NCI-H2227 (cell line): ENCODE measurements at regions not wholly inside any gene's neighbourhood (a gene's known extent, or its start where the extent isn't known, plus 50 kb on each side); places are given as distances from the start of the nearest gene placed in this dataset.

Source experiments
- DNase-seq: peaks from one replicate; lab custom pipeline; 2025; ENCODE audit not compliant: unreplicated experiment; lab: John Stamatoyannopoulos, UW

- DNase-seq = peak; percentile 20
Observed at GRCh38 chr9:13607481-13608441, 328.3 kb upstream of the MPDZ start.

GRCh38 chr9:13606586-13606985, 327.1 kb upstream of the MPDZ start:
- DNase-seq = no peak

DNA sequence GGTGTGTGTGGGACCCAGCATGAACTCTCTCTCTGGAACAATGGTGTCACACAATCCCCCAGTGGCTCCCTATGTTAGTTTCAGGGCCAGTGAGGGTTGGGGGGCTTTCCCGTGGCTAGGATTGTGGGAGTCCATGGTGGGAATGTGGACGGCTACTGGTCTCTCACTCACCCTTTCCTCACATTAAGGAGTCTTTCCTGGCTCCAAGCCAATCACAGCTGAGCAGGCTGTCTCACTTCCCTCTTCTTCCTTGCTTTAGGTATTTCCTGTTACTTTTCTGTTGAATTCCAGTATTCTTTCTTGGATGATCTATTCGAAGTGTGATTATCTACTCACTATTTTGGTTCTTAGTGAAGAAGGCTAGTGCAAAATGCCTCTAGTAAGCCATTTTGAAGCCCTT, 324.4 kb upstream of the MPDZ start:
- no peak for DNase-seq

- no peak for DNase-seq
Observed at GRCh38 chr9:13598738-13599137, 319.2 kb upstream of the MPDZ start.

- DNase-seq = no peak
Observed at GRCh38 chr9:13597427-13597826, 317.9 kb upstream of the MPDZ start.

GRCh38 chr9:13597004-13597403, 317.5 kb upstream of the MPDZ start:
- no peak for DNase-seq

GRCh38 chr9:13596383-13596970, 317.0 kb upstream of the MPDZ start:
- no peak for DNase-seq

- no peak for DNase-seq
Observed at GRCh38 chr9:13590996-13591395, 311.5 kb upstream of the MPDZ start.

DNA sequence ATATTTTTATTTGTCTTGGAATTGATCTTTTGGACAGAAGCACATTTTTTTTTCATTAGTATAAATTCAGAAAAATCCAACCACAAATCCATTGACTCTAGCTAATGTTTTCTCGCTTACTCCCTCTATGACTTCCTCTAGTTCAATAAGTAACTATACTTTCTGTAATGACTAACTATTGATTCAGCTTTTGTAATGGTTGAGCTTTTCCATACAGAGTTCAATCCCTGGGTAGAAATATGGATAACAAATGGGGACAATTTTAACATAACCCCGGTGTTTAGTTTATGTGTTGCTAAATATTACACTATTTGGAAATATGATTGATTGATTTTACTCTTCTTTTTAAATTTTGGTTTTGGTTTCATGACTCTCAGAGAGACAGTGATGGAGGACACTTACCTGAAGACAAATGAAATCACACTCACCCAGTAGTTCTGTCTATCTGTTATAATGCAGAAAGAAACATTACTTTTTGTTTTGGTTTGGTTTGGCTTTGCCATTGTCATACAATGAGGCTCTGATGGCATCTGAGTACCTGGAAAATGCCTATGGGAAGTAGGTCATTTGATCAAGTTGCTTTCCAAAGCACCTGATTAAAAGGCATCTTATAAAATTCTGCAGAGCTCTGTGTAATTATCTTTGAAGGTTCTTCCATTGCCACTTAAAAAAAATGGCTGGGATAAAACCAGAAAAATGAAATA, 309.7 kb upstream of the MPDZ start:
- no peak for DNase-seq

DNA sequence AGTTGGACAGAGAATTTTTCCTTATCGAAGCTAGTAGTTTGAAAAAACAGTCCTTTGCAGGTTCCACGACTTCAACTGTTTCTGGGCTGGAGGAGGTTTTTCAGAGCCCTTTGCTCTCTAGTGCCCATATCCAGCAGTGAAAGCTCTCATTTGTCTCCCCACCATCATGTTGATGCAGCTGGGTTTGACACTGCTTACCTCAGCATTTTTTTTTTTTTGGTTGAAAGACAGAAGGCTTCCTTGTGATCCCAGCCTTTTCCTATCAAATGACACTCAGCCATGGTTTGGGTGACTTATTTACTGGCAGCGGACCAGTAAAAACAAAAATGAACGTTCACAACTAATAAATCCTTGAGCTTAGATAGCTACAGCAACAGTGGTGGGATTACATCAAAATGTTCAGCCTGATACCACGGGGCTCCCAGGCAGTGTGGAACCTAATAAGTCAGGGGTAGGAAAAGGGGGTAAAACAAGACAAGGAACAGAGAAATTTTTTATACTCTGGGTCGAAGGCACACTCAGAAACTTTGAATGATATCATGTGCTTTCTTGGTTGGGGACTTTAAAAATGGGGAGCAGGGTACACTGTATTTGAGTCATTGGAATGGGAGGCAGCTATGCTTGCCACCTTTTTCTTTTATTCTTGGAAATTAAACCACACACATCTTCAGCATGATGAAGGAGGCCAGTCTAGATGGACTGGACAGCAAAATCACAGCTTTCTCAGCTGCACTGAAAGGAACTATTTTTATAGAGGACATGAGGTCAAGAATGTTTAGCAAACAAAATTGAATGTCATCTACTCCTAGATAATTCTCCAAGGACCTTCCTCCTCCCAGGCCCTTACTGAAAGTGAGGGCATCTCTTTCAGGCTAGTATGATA, 308.9 kb upstream of the MPDZ start:
- no peak for DNase-seq

DNA sequence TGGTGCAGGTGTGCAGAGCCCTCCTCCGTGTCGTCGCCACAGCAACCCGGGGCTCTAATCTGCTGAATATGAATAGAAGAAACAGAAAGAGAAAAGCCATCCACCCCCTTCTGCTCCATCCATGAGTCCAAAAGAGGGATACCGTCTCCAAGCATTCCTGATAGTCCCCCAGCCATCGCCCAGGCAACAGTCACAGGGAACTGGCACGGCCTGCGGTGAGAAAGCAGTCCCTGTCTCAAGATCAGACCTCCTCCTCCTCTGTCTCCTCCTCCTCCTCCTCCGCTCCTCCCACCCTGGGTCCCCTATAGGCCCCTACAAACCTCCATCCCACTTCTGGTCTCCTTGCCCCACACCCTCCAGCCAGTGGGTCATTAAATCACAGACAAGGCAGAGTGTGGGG, 308.1 kb upstream of the MPDZ start:
- DNase-seq = peak; percentile 11

DNA sequence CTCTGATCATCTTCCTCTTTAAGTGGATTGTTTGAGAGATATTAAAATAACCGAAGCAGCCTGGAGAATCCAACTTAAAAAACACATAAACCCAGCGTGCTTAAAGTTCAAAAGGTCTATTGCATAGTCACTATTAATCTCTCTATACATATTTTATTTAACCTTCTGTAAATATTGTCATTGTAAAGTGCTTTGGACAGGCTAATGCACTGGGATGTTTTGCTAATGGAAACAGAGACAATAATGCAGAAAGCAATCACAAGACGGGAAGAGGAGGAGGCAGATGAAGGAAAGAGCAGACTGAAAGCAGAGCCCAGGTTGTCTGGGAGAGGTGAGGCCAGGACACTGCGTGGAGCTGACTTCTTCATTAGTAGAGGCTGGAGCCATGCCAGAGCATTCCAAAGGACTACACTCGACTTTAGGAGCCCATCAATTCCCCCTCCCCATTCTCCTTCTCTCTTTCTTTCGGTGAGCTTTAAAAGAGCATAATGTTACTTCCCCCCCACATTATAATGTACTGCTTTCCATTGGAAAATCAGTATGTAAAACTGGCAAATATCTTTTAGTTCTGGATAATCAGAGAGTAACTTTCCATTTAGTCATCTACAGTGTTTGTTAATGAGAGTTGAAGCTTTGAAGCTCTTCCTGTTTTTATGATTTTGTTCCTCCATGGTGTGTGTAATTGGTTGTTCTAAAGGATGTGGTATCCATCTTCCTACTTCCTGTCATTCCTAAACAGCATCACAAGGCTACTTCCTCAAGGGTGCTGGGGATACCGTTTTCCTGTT, 307.3 kb upstream of the MPDZ start:
- DNase-seq = peak; percentile 11

DNA sequence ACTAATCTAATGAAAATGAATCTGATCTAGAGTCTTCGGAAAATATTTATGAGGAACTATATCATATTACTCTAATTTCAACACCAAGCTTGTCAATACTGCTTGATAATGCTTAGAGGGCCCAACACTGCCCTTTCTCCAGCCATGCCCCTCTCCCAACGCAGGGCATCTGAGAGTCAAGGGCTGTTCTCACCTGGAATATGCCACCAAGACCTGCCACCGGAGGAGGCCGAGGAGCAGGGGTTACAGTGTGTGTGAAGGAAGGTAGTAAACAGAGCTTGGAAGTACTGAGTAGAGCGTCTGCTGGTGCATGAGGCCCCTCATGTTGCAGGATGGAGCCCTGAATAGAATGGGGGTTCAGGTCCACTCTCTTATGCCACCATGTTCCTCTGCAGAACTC, 301.3 kb upstream of the MPDZ start:
- DNase-seq = no peak

DNA sequence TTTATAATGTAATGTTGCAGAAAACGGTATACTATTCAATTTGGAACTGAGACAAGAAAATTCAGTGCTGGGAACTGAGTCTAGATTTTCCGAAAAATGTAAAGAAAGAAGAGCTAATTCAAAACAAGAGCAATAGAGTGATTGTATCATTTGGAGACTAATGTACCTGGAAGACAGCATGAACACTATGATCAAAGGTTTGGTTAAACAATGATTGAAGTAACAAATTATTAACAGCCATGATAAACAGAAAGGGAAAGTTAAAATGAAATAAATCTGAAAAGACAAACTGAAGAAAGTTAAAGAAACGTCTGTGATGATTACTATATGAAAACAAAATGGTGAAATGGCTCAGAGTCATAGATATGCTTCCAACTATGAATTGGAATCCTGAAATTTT, 300.6 kb upstream of the MPDZ start:
- no peak for DNase-seq

DNA sequence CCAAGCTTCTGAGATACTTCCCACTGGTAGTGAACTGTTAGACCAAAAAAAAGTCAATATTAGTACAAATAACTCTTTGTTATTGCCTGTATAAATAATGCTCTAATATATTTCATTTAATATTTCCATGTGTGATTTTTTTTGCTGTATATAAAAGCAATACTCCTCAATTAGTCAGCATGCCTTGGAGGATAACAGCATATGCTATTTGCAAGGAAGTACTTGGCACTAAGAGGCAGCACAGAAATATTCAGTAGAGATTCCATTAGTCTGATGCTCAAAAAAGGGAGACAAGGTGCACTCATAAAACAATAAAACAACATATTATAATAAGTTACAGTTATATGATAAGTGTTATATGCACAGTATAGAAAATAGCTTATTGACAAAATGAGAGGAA, 296.6 kb upstream of the MPDZ start:
- DNase-seq = no peak

- no peak for DNase-seq
Observed at GRCh38 chr9:13575558-13575957, 296.1 kb upstream of the MPDZ start.

DNA sequence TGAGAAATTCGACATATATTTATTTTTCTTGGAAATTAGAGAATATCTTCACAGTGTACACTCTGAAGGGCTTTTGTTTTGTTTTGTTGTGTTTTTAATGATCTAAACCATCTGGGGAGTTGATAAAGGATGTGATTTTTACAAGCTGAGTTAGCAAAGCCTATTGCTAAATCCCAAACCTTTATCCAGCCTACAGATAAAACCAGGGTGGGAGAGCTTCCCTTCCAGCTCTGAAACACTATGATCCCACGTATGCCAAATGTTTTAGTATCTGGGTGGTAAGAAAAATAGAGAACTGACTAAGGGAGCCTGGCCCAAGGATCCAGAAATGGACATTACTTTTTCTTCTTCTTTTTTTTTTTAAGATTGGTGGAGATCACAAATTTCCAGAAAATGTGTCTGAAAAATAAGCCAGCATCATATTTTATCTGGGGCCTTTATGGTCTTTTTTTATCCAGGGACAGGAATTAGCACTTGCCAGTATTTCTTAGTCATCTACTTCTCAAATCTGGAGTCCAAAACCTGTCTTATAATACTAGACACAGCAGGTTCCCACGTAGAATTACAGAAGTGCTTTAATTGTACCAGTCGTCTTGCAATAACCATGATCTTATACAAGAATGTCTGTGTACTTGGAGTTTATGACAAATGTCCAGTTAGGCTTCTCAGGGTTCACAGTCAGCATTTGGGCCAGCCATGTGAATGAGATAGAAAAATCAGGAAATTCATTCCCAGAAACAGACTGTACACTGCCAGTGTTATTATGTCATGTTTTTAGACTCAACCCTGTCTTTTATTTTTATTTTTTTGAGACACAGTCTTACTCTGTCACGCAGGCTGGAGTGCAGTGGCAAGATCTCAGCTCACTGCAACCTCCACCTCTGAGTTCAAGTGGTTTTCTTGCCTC, 290.8 kb upstream of the MPDZ start:
- DNase-seq = no peak

- no peak for DNase-seq
Observed at GRCh38 chr9:13569602-13570067, 290.1 kb upstream of the MPDZ start.
